Smooth muscle cell (in vitro differentiated cells): ENCODE measurements at regions not wholly inside any gene's neighbourhood (a gene's known extent, or its start where the extent isn't known, plus 50 kb on each side); places are given as distances from the start of the nearest gene placed in this dataset.

Experiments
- DNase-seq: peaks from one replicate; lab custom pipeline; 2025; ENCODE audit not compliant: unreplicated experiment; lab: John Stamatoyannopoulos, UW
- H2AFZ ChIP-seq: fragments of 200-600 bp; sonication (generic); 2 replicates; pipeline ENCODE4 v1.6.0; 2016; ENCODE audit warnings: antibody characterized with exemption, low read depth, mild to moderate bottlenecking
- H3F3A ChIP-seq: fragments of 200-600 bp; sonication (generic); 2 replicates; pipeline ENCODE4 v1.6.0; 2017; ENCODE audit warnings: antibody characterized with exemption, low read depth
- H3K27ac ChIP-seq: fragments of 200-600 bp; sonication (generic); 2 replicates; pipeline ENCODE4 v1.5.1; 2016; ENCODE audit warnings: low read depth, mild to moderate bottlenecking
- H3K27me3 ChIP-seq: fragments of 200-600 bp; sonication (generic); 2 replicates; pipeline ENCODE4 v1.6.1; 2016; ENCODE audit warnings: low read depth, mild to moderate bottlenecking
- H3K36me3 ChIP-seq: fragments of 200-600 bp; sonication (generic); 2 replicates; pipeline ENCODE4 v1.5.1; 2016; ENCODE audit warnings: low read depth
- H3K4me1 ChIP-seq: fragments of 200-600 bp; sonication (generic); 2 replicates; pipeline ENCODE4 v1.5.1; 2016; ENCODE audit warnings: low read depth
- H3K4me2 ChIP-seq: fragments of 200-600 bp; sonication (generic); 2 replicates; pipeline ENCODE4 v1.6.0; 2016; ENCODE audit warnings: mild to moderate bottlenecking
- H3K4me3 ChIP-seq: fragments of 200-600 bp; sonication (generic); 2 replicates; pipeline ENCODE4 v1.5.1; 2016; ENCODE audit warnings: mild to moderate bottlenecking
- H3K79me2 ChIP-seq: fragments of 200-600 bp; sonication (generic); 2 replicates; pipeline ENCODE4 v1.6.0; 2016; ENCODE audit warnings: low read depth, mild to moderate bottlenecking
- H3K9ac ChIP-seq: fragments of 200-600 bp; sonication (generic); 2 replicates; pipeline ENCODE4 v1.6.0; 2016; ENCODE audit warnings: low read depth
- H3K9me3 ChIP-seq: fragments of 200-600 bp; sonication (generic); replicated peaks from 2 replicates; pipeline ENCODE4 v1.5.1; 2016; ENCODE audit warnings: low read depth
- H4K20me1 ChIP-seq: fragments of 200-600 bp; sonication (generic); 2 replicates; pipeline ENCODE4 v1.6.0; 2016; ENCODE audit warnings: low read depth
- WGBS: methylation state at CpG from one replicate; pipeline ENCODE4 v1.1.7; 2016; ENCODE audit warnings: low lambda C conversion rate; 5-methylcytosine and 5-hydroxymethylcytosine counted together
- TF ChIP-seq, protein P1 (sequence below): fragments of 200-600 bp; sonication (generic); IDR thresholded peaks from 2 replicates; pipeline ENCODE4 v1.5.1; 2017; ENCODE audit warnings: borderline replicate concordance, mild to moderate bottlenecking, antibody characterized with exemption; ENCODE audit not compliant: insufficient read depth, poor library complexity, severe bottlenecking

DNA sequence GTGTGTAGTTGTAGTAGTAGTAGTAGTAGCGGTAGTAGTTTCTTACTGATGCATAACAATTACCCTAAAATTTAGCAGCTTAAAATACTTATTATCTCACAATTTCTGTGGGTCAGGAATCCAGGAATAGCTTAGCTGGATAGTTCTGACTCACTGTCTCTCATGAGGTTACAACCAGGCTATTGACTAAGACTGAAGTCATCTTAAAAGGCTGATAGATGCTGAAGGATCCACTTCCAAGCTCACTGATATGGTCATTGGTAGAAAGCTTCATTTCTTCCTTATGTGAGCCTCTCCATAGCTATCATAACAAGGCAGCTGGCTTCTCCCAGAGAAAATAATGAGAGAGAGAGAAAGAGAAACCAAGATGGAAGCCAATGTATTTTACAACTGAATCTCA, 147.5 kb upstream of the FBXL17 start:
- Histone ChIP-seq H3K27me3 (no peaks in the 10 kb centered on the region), H3K27ac (peak overlapping the region; percentile 47), H3K9me3 (peaks cover 5% of the 10 kb centered on the region), H3K4me3 (no peak overlapping the region), H3K4me1 (no peaks in the 10 kb centered on the region), H3K79me2 (no peaks in the 10 kb centered on the region), H4K20me1 (no peaks in the 10 kb centered on the region), H3K36me3 (no peaks in the 10 kb centered on the region), H3K9ac (no peak overlapping the region), H2AFZ (no peak overlapping the region), H3K4me2 (no peak overlapping the region), H3F3A (no peaks in the 10 kb centered on the region)
- TF ChIP-seq, protein P1, sequence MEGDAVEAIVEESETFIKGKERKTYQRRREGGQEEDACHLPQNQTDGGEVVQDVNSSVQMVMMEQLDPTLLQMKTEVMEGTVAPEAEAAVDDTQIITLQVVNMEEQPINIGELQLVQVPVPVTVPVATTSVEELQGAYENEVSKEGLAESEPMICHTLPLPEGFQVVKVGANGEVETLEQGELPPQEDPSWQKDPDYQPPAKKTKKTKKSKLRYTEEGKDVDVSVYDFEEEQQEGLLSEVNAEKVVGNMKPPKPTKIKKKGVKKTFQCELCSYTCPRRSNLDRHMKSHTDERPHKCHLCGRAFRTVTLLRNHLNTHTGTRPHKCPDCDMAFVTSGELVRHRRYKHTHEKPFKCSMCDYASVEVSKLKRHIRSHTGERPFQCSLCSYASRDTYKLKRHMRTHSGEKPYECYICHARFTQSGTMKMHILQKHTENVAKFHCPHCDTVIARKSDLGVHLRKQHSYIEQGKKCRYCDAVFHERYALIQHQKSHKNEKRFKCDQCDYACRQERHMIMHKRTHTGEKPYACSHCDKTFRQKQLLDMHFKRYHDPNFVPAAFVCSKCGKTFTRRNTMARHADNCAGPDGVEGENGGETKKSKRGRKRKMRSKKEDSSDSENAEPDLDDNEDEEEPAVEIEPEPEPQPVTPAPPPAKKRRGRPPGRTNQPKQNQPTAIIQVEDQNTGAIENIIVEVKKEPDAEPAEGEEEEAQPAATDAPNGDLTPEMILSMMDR = no peak
- 0% methylated on average over 1 of the region's 1 CpG for WGBS
- no peak for DNase-seq

DNA sequence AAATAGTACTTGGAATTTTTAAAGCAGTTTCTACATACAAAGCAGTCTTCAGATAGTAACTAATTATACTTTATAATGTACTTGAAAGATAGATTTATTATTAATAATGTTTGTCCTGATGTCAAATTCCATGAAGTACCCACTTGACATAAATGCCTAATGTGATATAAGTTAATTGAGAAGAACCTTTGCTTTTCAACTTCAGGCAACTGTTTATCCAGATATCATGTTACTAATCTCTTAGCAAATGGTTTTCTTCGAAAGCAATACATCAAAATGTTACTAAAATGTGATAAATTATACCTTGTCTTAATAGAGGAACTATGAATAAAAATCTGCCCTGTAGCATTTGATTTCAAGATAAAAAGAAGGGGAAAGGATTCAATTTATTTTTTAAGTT, 146.8 kb upstream of the FBXL17 start:
- H3K27me3 ChIP-seq = no peaks in the 10 kb centered on the region
- no peaks in the 10 kb centered on the region for H4K20me1 ChIP-seq
- no peaks in the 10 kb centered on the region for H3K4me1 ChIP-seq
- no peaks in the 10 kb centered on the region for H3F3A ChIP-seq
- H3K79me2 ChIP-seq = no peaks in the 10 kb centered on the region
- no peak overlapping the region for H3K4me2 ChIP-seq
- no peak overlapping the region for H3K4me3 ChIP-seq
- no peaks in the 10 kb centered on the region for H3K36me3 ChIP-seq
- H3K9ac ChIP-seq = no peak overlapping the region
- TF ChIP-seq, protein P1 = no peak
- H3K27ac ChIP-seq = peak overlapping the region; percentile 47
- H3K9me3 ChIP-seq = peaks cover 5% of the 10 kb centered on the region
- H2AFZ ChIP-seq = no peak overlapping the region
- DNase-seq = no peak
- 97% methylated on average over 1 of the region's 1 CpG for WGBS

DNA sequence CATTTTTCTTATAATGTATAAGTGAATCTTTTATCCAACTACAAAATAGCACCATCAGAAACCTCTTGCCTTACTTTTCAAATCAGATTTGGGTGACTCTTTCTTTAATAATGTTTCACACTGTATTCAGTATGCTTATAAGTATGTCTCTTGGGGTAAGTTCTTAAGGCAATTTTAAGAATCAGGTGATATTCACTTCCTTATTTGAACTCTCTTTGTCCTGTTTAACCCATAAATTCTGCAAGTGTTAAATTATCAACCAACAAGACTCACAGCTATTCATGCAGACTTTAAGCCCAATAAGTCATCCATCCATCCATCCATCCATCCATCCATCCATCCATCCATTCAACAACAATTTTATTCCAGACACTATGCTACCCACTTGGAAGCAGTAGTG, 142.7 kb upstream of the FBXL17 start:
- Histone ChIP-seq H3K4me3 (no peak overlapping the region), H3K27me3 (no peaks in the 10 kb centered on the region), H3K36me3 (no peaks in the 10 kb centered on the region), H4K20me1 (no peaks in the 10 kb centered on the region), H3F3A (no peaks in the 10 kb centered on the region), H3K9me3 (peaks cover 5% of the 10 kb centered on the region), H3K4me2 (no peak overlapping the region), H2AFZ (peak overlapping the region; percentile 65), H3K79me2 (no peaks in the 10 kb centered on the region), H3K27ac (no peak overlapping the region), H3K4me1 (no peaks in the 10 kb centered on the region), H3K9ac (no peak overlapping the region)
- DNase-seq = no peak
- TF ChIP-seq, protein P1 = no peak

DNA sequence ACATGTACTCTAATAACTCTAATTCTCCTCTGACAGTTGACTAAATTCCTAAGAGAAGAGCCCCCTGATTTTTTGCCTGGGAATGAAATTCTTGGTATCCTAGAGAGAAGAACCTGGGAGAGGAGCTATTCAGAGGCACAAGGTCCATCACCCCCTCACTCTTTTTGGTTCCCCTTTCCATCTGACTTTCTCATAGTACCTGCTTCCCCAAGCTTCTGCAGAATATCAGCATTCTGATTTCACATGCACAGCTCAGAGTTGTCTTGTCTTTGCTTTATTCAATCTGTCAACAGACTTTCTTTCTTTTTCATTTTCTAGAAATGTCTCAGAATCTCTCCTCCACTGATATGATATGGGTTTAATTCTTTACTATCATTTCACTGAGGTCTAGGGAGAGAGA, 141.5 kb upstream of the FBXL17 start:
- H3K9ac ChIP-seq = no peak overlapping the region
- H3K79me2 ChIP-seq = no peaks in the 10 kb centered on the region
- no peak overlapping the region for H3K4me3 ChIP-seq
- H4K20me1 ChIP-seq = no peaks in the 10 kb centered on the region
- peaks cover 5% of the 10 kb centered on the region for H3K9me3 ChIP-seq
- H3K36me3 ChIP-seq = no peaks in the 10 kb centered on the region
- no peaks in the 10 kb centered on the region for H3F3A ChIP-seq
- H2AFZ ChIP-seq = peak overlapping the region; percentile 65
- no peak overlapping the region for H3K27ac ChIP-seq
- no peak overlapping the region for H3K4me2 ChIP-seq
- no peaks in the 10 kb centered on the region for H3K4me1 ChIP-seq
- DNase-seq = no peak
- H3K27me3 ChIP-seq = no peaks in the 10 kb centered on the region
- TF ChIP-seq, protein P1 = no peak
